Mesenchymal stem cell (in vitro differentiated cells and primary cell): ENCODE measurements at regions not wholly inside any gene's neighbourhood (a gene's known extent, or its start where the extent isn't known, plus 50 kb on each side); places are given as distances from the start of the nearest gene placed in this dataset.

Source experiments
- DNase-seq: peaks from one replicate; pipeline ENCODE4 v3.0.0-alpha.2; 2013
- H2AFZ ChIP-seq: one replicate; pipeline ENCODE4 v1.6.1; 2013; ENCODE audit warnings: low read depth, mild to moderate bottlenecking, control low read depth, inconsistent platforms, low read length, moderate library complexity
- H2AK5ac ChIP-seq: 2 replicates; pipeline ENCODE4 v1.6.1; 2013; ENCODE audit warnings: low read length, moderate library complexity, mild to moderate bottlenecking, inconsistent platforms; ENCODE audit not compliant: severe bottlenecking
- H2BK120ac ChIP-seq: one replicate; pipeline ENCODE4 v1.6.1; 2013; ENCODE audit warnings: low read depth, mild to moderate bottlenecking, inconsistent platforms, low read length, moderate library complexity
- H2BK12ac ChIP-seq, 2 experiments: one replicate each; pipeline ENCODE4 v1.6.1; 2013; ENCODE audit warnings: inconsistent platforms in 2 of 2, low read length in 2 of 2, mild to moderate bottlenecking in 2 of 2, moderate library complexity in 2 of 2, control low read depth in 1 of 2
- H2BK15ac ChIP-seq: one replicate; pipeline ENCODE4 v1.6.1; 2013; ENCODE audit warnings: mild to moderate bottlenecking, low read depth, inconsistent platforms; ENCODE audit not compliant: poor library complexity, severe bottlenecking
- H2BK5ac ChIP-seq: 2 replicates; pipeline ENCODE4 v1.6.1; 2013; ENCODE audit warnings: low read depth, mild to moderate bottlenecking, low read length, control low read depth, inconsistent platforms; ENCODE audit not compliant: poor library complexity, severe bottlenecking
- H3K14ac ChIP-seq, 2 experiments: one replicate each; pipeline ENCODE4 v1.6.1; 2013; ENCODE audit warnings: inconsistent platforms in 2 of 2, low read length in 2 of 2, control low read depth in 1 of 2, mild to moderate bottlenecking in 1 of 2, moderate library complexity in 1 of 2
- H3K18ac ChIP-seq, 2 experiments: one replicate each; pipeline ENCODE4 v1.6.1; 2013; ENCODE audit warnings: inconsistent platforms in 2 of 2, low read length in 2 of 2, control low read depth in 1 of 2, low read depth in 1 of 2, mild to moderate bottlenecking in 1 of 2
- H3K23ac ChIP-seq, 2 experiments: one replicate each; pipeline ENCODE4 v1.6.1; 2013; ENCODE audit warnings: inconsistent platforms in 2 of 2, low read length in 2 of 2, mild to moderate bottlenecking in 2 of 2, moderate library complexity in 2 of 2, control low read depth in 1 of 2
- H3K27ac ChIP-seq: 2 replicates; pipeline ENCODE4 v1.5.1; 2013; ENCODE audit warnings: mild to moderate bottlenecking, moderate library complexity, low read length, control low read depth, inconsistent platforms; ENCODE audit not compliant: poor library complexity, severe bottlenecking
- H3K27me3 ChIP-seq, 2 experiments: 2 replicates each; pipeline versions ENCODE4 v1.6.1 to v1.7.0; 2013; ENCODE audit warnings: low read length in 2 of 2, mild to moderate bottlenecking in 2 of 2, moderate library complexity in 2 of 2, control low read depth in 1 of 2, inconsistent platforms in 1 of 2; ENCODE audit not compliant: control insufficient read depth in 1 of 2, insufficient read depth in 1 of 2
- H3K36me3 ChIP-seq, 2 experiments: 2 replicates each; pipeline versions ENCODE4 v1.6.1 to v1.7.0; 2013; ENCODE audit warnings: low read length in 2 of 2, control low read depth in 1 of 2, inconsistent platforms in 1 of 2, low read depth in 1 of 2, mild to moderate bottlenecking in 1 of 2; ENCODE audit not compliant: insufficient read depth in 2 of 2, control insufficient read depth in 1 of 2
- H3K4ac ChIP-seq, 2 experiments: one replicate each; pipeline ENCODE4 v1.6.1; 2013; ENCODE audit warnings: inconsistent platforms in 2 of 2, low read length in 2 of 2, mild to moderate bottlenecking in 2 of 2, moderate library complexity in 2 of 2, control low read depth in 1 of 2, low read depth in 1 of 2
- H3K4me1 ChIP-seq: 2 replicates; pipeline ENCODE4 v1.6.1; 2013; ENCODE audit warnings: low read depth, low read length, control low read depth; ENCODE audit not compliant: control insufficient read depth, insufficient read depth
- H3K4me2 ChIP-seq: 2 replicates; pipeline ENCODE4 v1.6.1; 2013; ENCODE audit warnings: low read length, mild to moderate bottlenecking, inconsistent platforms; ENCODE audit not compliant: poor library complexity, severe bottlenecking
- H3K4me3 ChIP-seq, 2 experiments: 2 replicates each; pipeline versions ENCODE4 v1.5.1 to v1.7.0; 2013; ENCODE audit warnings: low read length in 2 of 2, mild to moderate bottlenecking in 2 of 2, control low read depth in 1 of 2, low read depth in 1 of 2; ENCODE audit not compliant: insufficient read depth in 1 of 2
- H3K79me1 ChIP-seq: replicated peaks from 2 replicates; pipeline ENCODE4 v1.6.1; 2013; ENCODE audit warnings: mild to moderate bottlenecking, control low read depth, low read length, inconsistent platforms; ENCODE audit not compliant: poor library complexity, severe bottlenecking
- H3K9ac ChIP-seq: 2 replicates; pipeline ENCODE4 v1.7.0; 2013; ENCODE audit warnings: mild to moderate bottlenecking, low read length, moderate library complexity
- H3K9me3 ChIP-seq: 2 replicates; pipeline ENCODE4 v1.7.0; 2013; ENCODE audit warnings: mild to moderate bottlenecking, low read length; ENCODE audit not compliant: control insufficient read depth
- H4K8ac ChIP-seq: one replicate; pipeline ENCODE4 v1.6.1; 2013; ENCODE audit warnings: inconsistent platforms, mild to moderate bottlenecking, low read length, moderate library complexity
- H4K91ac ChIP-seq: one replicate; pipeline ENCODE4 v1.6.1; 2013; ENCODE audit warnings: mild to moderate bottlenecking, low read length, inconsistent platforms
- WGBS: methylation state at CpG from one replicate; pipeline ENCODE4 v1.1.7; 2013; ENCODE audit warnings: mixed read lengths; 5-methylcytosine and 5-hydroxymethylcytosine counted together

DNA sequence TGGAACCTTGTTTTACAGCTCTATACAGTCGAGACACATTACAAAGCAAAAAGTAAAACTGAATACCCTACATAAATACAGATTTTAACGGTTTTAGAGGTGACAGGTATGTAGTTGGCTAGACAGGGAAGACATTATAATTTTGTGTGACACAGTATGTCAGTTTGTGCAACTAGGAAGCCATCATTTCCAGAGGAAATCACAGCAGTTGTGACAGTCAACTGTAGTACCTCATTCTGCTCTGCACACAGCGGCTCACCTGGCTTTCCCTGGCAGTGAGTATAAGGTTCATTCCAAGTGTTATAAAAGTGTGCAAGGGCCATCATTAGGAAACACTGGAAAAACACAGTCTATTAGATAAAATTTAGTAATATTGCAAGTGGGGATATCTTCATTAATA lies 501.6 kb upstream of the PHF14 start:
- Histone ChIP-seq H3K4me3 (no peak overlapping the region), H3K4ac (no peak overlapping the region), H3K79me1 (no peaks in the 10 kb centered on the region), H3K9me3 (no peaks in the 10 kb centered on the region), H3K23ac (no peak overlapping the region), H4K8ac (no peak overlapping the region), H2BK5ac (no peak overlapping the region), H3K27ac (no peak overlapping the region), H4K91ac (no peak overlapping the region), H2BK12ac (no peak overlapping the region), H3K4me2 (no peak overlapping the region), H3K27me3 (no peaks in the 10 kb centered on the region), H3K9ac (no peak overlapping the region), H3K4me1 (no peaks in the 10 kb centered on the region), H2BK120ac (no peak overlapping the region), H3K14ac (no peak overlapping the region), H2AFZ (no peak overlapping the region), H3K18ac (no peak overlapping the region), H2BK15ac (no peak overlapping the region), H3K36me3 (no peaks in the 10 kb centered on the region), H2AK5ac (no peak overlapping the region)
- 92% methylated on average over 2 of the region's 3 CpGs for WGBS
- no peak for DNase-seq

DNA sequence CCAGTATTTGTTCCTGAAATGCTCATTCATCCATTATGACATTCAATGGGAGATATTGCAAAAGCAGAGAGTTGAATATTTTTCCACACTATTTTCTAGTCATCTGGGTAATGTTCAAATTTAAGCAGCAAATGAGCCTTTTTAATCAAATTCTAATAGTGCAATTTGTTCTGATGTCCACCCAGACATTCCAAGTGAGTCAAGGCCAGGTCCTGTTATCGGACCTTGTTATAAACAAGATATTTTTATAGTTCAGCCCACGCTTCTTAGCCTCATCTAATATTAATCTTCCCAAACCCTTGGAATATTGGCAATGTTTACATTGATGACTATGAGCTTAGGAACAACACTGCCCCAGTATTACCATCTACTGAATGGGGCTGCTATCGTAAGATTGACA lies 500.1 kb upstream of the PHF14 start:
- H4K8ac ChIP-seq: no peak overlapping the region
- no peak overlapping the region for H4K91ac ChIP-seq
- H3K9ac ChIP-seq: no peak overlapping the region
- 61% methylated on average over 2 of the region's 3 CpGs for WGBS
- H2BK5ac ChIP-seq: no peak overlapping the region
- no peak overlapping the region for H2AFZ ChIP-seq
- no peaks in the 10 kb centered on the region for H3K4me1 ChIP-seq
- no peaks in the 10 kb centered on the region for H3K27me3 ChIP-seq
- no peak overlapping the region for H2BK15ac ChIP-seq
- DNase-seq: no peak
- no peak overlapping the region for H3K4me3 ChIP-seq
- no peak overlapping the region for H3K23ac ChIP-seq
- no peak overlapping the region for H2BK12ac ChIP-seq
- H3K4me2 ChIP-seq: no peak overlapping the region
- no peak overlapping the region for H3K27ac ChIP-seq
- H2BK120ac ChIP-seq: no peak overlapping the region
- no peak overlapping the region for H3K14ac ChIP-seq
- H3K36me3 ChIP-seq: no peaks in the 10 kb centered on the region
- no peak overlapping the region for H2AK5ac ChIP-seq
- H3K9me3 ChIP-seq: no peaks in the 10 kb centered on the region
- H3K4ac ChIP-seq: no peak overlapping the region
- H3K18ac ChIP-seq: no peak overlapping the region
- H3K79me1 ChIP-seq: no peaks in the 10 kb centered on the region

DNA sequence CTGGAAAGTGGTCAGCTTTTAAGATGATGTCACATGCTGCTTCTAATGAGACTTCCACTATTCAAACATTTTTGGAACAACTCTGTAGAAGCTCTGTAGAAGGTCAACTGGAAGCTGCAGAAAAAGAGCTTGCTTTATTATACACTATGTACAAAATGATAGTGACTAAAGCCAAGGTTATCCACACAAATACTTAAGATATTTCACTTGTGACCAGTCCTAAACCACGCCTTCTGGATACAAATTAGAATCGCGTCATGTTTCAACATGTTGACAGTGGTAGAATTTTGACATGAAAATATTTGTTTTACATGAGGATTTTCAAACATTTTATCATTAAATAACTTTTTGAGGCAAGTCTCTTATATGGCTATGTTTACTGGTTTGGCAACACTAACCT lies 499.6 kb upstream of the PHF14 start:
- H2BK12ac ChIP-seq: no peak overlapping the region
- no peaks in the 10 kb centered on the region for H3K27me3 ChIP-seq
- H3K4me1 ChIP-seq: no peaks in the 10 kb centered on the region
- H3K9ac ChIP-seq: no peak overlapping the region
- no peak overlapping the region for H3K4me2 ChIP-seq
- 60% methylated on average over 1 of the region's 3 CpGs for WGBS
- no peaks in the 10 kb centered on the region for H3K36me3 ChIP-seq
- no peak overlapping the region for H2BK5ac ChIP-seq
- H3K18ac ChIP-seq: no peak overlapping the region
- no peak overlapping the region for H2BK120ac ChIP-seq
- H2BK15ac ChIP-seq: no peak overlapping the region
- no peak overlapping the region for H2AFZ ChIP-seq
- H3K4ac ChIP-seq: no peak overlapping the region
- H4K91ac ChIP-seq: no peak overlapping the region
- DNase-seq: peak; percentile 22
- H3K79me1 ChIP-seq: no peaks in the 10 kb centered on the region
- H3K27ac ChIP-seq: no peak overlapping the region
- no peak overlapping the region for H3K14ac ChIP-seq
- no peaks in the 10 kb centered on the region for H3K9me3 ChIP-seq
- H4K8ac ChIP-seq: no peak overlapping the region
- H2AK5ac ChIP-seq: no peak overlapping the region
- no peak overlapping the region for H3K4me3 ChIP-seq
- H3K23ac ChIP-seq: no peak overlapping the region

DNA sequence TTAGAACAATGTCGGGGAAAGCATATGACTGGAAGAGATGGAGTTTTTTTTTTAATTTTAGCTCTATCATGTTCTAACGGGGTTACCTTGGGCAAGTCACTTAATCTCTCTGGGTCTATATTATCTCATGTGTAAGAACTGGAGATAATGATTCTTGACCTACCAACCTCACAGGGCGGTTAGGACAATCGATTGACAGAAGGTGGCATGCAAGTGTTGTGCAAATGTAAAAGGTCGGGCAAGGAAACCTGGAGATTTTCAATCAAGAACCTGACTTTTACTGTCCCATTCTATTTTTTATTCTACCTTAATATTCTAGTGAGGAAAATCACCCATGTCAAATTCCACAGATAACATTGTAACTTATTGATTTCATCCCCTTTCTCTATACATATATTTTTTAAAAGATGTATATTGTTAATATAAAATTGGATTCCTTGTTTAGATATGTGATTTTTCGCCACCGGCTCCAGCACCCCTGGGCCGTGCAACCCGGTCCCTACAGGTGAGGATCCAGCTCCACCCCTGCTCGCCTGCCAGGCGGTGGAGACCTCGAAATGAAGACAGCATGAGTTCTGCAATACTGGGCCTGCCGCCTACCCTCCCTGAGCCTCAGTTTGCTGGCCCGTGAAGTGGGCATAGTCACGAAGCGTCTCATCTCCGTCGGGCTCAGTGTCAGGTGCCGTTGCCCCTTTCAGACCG lies 497.6 kb upstream of the PHF14 start:
- WGBS: 87% methylated on average over 16 of the region's 20 CpGs
- no peak overlapping the region for H2AK5ac ChIP-seq
- H3K9me3 ChIP-seq: no peaks in the 10 kb centered on the region
- H3K23ac ChIP-seq: no peak overlapping the region
- H2BK12ac ChIP-seq: no peak overlapping the region
- no peak overlapping the region for H3K4ac ChIP-seq
- no peak overlapping the region for H2BK120ac ChIP-seq
- H3K4me3 ChIP-seq: no peak overlapping the region
- H2BK15ac ChIP-seq: no peak overlapping the region
- no peaks in the 10 kb centered on the region for H3K4me1 ChIP-seq
- no peak overlapping the region for H3K18ac ChIP-seq
- no peak overlapping the region for H3K9ac ChIP-seq
- H4K91ac ChIP-seq: no peak overlapping the region
- no peaks in the 10 kb centered on the region for H3K27me3 ChIP-seq
- no peak overlapping the region for H2AFZ ChIP-seq
- no peaks in the 10 kb centered on the region for H3K79me1 ChIP-seq
- no peak overlapping the region for H2BK5ac ChIP-seq
- H3K27ac ChIP-seq: no peak overlapping the region
- H4K8ac ChIP-seq: no peak overlapping the region
- no peak overlapping the region for H3K4me2 ChIP-seq
- H3K14ac ChIP-seq: no peak overlapping the region
- no peaks in the 10 kb centered on the region for H3K36me3 ChIP-seq
- no peak for DNase-seq
